HCT116 (cell line): ENCODE measurements at regions not wholly inside any gene's neighbourhood (a gene's known extent, or its start where the extent isn't known, plus 50 kb on each side); places are given as distances from the start of the nearest gene placed in this dataset.

Source experiments
- CEBPB ChIP-seq: IDR thresholded peaks from 2 replicates; pipeline ENCODE4 v1.6.1; 2012; ENCODE audit warnings: low read depth
- EZH2 ChIP-seq: fragments of 200-600 bp; sonication (generic); IDR thresholded peaks from 2 replicates; pipeline ENCODE4 v1.6.1; 2017; ENCODE audit warnings: antibody characterized with exemption, mixed run types
- POLR2AphosphoS5 ChIP-seq: IDR thresholded peaks from 2 replicates; pipeline ENCODE4 v1.6.1; 2011; ENCODE audit warnings: mild to moderate bottlenecking, low read depth, low read length, moderate library complexity
- ZFX ChIP-seq: fragments of 450-650 bp; IDR thresholded peaks from 2 replicates; pipeline ENCODE4 v1.6.1; 2017
- TF ChIP-seq, protein P1 (sequence below), 3 experiments: fragments of 200-600 bp in 1 of 3; sonication (generic) in 1 of 3; IDR thresholded peaks in 2 of 3; conservative IDR thresholded peaks in 1 of 3; 2 replicates each; pipeline ENCODE4 v1.5.1; 2012 to 2017; ENCODE audit warnings: low read depth in 2 of 3, low read length in 2 of 3, antibody characterized with exemption in 1 of 3, borderline replicate concordance in 1 of 3, control low read depth in 1 of 3, mild to moderate bottlenecking in 1 of 3, mixed read lengths in 1 of 3, mixed run types in 1 of 3, moderate library complexity in 1 of 3; ENCODE audit not compliant: insufficient read depth in 1 of 3
- TF ChIP-seq, protein P2 (sequence below): IDR thresholded peaks from 2 replicates; pipeline ENCODE4 v1.6.1; 2012; ENCODE audit warnings: low read depth

GRCh38 chr13:47474326-47474725 is 526.7 kb downstream of the SUCLA2 start:
- no peak for TF ChIP-seq ZFX
- TF ChIP-seq, protein P1, sequence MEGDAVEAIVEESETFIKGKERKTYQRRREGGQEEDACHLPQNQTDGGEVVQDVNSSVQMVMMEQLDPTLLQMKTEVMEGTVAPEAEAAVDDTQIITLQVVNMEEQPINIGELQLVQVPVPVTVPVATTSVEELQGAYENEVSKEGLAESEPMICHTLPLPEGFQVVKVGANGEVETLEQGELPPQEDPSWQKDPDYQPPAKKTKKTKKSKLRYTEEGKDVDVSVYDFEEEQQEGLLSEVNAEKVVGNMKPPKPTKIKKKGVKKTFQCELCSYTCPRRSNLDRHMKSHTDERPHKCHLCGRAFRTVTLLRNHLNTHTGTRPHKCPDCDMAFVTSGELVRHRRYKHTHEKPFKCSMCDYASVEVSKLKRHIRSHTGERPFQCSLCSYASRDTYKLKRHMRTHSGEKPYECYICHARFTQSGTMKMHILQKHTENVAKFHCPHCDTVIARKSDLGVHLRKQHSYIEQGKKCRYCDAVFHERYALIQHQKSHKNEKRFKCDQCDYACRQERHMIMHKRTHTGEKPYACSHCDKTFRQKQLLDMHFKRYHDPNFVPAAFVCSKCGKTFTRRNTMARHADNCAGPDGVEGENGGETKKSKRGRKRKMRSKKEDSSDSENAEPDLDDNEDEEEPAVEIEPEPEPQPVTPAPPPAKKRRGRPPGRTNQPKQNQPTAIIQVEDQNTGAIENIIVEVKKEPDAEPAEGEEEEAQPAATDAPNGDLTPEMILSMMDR (IDR thresholded peaks at IDR 0.05 in 2 of 3, conservative IDR thresholded peaks at IDR 0.05 in 1 of 3; ENCODE audit: borderline replicate concordance in 1 of 3, insufficient read depth in 1 of 3, low read depth in 2 of 3, low read length in 2 of 3): no peak
- TF ChIP-seq EZH2: no peak
- TF ChIP-seq, protein P2, sequence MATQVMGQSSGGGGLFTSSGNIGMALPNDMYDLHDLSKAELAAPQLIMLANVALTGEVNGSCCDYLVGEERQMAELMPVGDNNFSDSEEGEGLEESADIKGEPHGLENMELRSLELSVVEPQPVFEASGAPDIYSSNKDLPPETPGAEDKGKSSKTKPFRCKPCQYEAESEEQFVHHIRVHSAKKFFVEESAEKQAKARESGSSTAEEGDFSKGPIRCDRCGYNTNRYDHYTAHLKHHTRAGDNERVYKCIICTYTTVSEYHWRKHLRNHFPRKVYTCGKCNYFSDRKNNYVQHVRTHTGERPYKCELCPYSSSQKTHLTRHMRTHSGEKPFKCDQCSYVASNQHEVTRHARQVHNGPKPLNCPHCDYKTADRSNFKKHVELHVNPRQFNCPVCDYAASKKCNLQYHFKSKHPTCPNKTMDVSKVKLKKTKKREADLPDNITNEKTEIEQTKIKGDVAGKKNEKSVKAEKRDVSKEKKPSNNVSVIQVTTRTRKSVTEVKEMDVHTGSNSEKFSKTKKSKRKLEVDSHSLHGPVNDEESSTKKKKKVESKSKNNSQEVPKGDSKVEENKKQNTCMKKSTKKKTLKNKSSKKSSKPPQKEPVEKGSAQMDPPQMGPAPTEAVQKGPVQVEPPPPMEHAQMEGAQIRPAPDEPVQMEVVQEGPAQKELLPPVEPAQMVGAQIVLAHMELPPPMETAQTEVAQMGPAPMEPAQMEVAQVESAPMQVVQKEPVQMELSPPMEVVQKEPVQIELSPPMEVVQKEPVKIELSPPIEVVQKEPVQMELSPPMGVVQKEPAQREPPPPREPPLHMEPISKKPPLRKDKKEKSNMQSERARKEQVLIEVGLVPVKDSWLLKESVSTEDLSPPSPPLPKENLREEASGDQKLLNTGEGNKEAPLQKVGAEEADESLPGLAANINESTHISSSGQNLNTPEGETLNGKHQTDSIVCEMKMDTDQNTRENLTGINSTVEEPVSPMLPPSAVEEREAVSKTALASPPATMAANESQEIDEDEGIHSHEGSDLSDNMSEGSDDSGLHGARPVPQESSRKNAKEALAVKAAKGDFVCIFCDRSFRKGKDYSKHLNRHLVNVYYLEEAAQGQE: no peak
- no peak for TF ChIP-seq POLR2AphosphoS5
- no peak for TF ChIP-seq CEBPB
